OCI-LY1 (cell line): ENCODE measurements at regions not wholly inside any gene's neighbourhood (a gene's known extent, or its start where the extent isn't known, plus 50 kb on each side); places are given as distances from the start of the nearest gene placed in this dataset.

ENCODE experiments used
- H2AFZ ChIP-seq: fragments of 200-600 bp; sonication (generic), shearing (Covaris generic); 2 replicates; pipeline ENCODE4 v1.6.0; 2014; ENCODE audit warnings: antibody characterized with exemption, mild to moderate bottlenecking, low read length
- H3F3A ChIP-seq: fragments of 200-600 bp; sonication (generic), shearing (Covaris generic); 2 replicates; pipeline ENCODE4 v1.6.0; 2014; ENCODE audit warnings: mild to moderate bottlenecking, antibody characterized with exemption, low read length, moderate library complexity; ENCODE audit not compliant: insufficient read depth
- H3K27ac ChIP-seq: fragments of 200-600 bp; sonication (generic); 2 replicates; pipeline ENCODE4 v1.5.1; 2014; ENCODE audit warnings: low read length, mixed run types, mild to moderate bottlenecking, low read depth; ENCODE audit not compliant: poor library complexity, severe bottlenecking
- H3K27me3 ChIP-seq: fragments of 200-600 bp; sonication (generic); 2 replicates; pipeline ENCODE4 v1.6.0; 2014; ENCODE audit warnings: antibody characterized with exemption, mild to moderate bottlenecking, low read length, moderate library complexity; ENCODE audit not compliant: insufficient read depth
- H3K36me3 ChIP-seq: fragments of 200-600 bp; sonication (generic); 2 replicates; pipeline ENCODE4 v1.6.1; 2014; ENCODE audit warnings: mild to moderate bottlenecking, antibody characterized with exemption, low read length, moderate library complexity, mixed read lengths; ENCODE audit not compliant: insufficient read depth
- H3K4me1 ChIP-seq: fragments of 200-600 bp; sonication (generic); 2 replicates; pipeline ENCODE4 v1.5.1; 2014; ENCODE audit warnings: mild to moderate bottlenecking, low read length, moderate library complexity; ENCODE audit not compliant: insufficient read depth, severe bottlenecking
- H3K4me2 ChIP-seq: fragments of 200-600 bp; sonication (generic), shearing (Covaris generic); 2 replicates; pipeline ENCODE4 v1.6.1; 2014; ENCODE audit warnings: low read length
- H3K4me3 ChIP-seq: fragments of 200-600 bp; sonication (generic); 2 replicates; pipeline ENCODE4 v1.5.1; 2014; ENCODE audit warnings: low read length, low read depth, mild to moderate bottlenecking, mixed read lengths; ENCODE audit not compliant: poor library complexity, severe bottlenecking
- H3K79me2 ChIP-seq: fragments of 200-600 bp; shearing (Covaris generic); 2 replicates; pipeline ENCODE4 v1.6.1; 2016; ENCODE audit warnings: mixed run types, low read length, mixed read lengths; ENCODE audit not compliant: insufficient read depth
- H3K9ac ChIP-seq: fragments of 200-600 bp; sonication (generic), shearing (Covaris generic); 2 replicates; pipeline ENCODE4 v1.6.1; 2014; ENCODE audit warnings: mild to moderate bottlenecking, low read length, mixed read lengths
- H3K9me2 ChIP-seq: fragments of 200-600 bp; sonication (generic), shearing (Covaris generic); 2 replicates; pipeline ENCODE4 v1.6.1; 2014; ENCODE audit warnings: low read depth, mild to moderate bottlenecking, low read length, mixed read lengths
- H3K9me3 ChIP-seq: fragments of 200-600 bp; shearing (Covaris generic); 2 replicates; pipeline ENCODE4 v1.6.1; 2014; ENCODE audit warnings: low read length, mixed read lengths
- H4K20me1 ChIP-seq: fragments of 200-600 bp; sonication (generic), shearing (Covaris generic); 2 replicates; pipeline ENCODE4 v1.6.0; 2016; ENCODE audit warnings: mild to moderate bottlenecking, low read length; ENCODE audit not compliant: insufficient read depth
- EZH2 ChIP-seq: fragments of 200-600 bp; sonication (generic), shearing (Covaris generic); IDR thresholded peaks from 2 replicates; pipeline ENCODE4 v1.8.0; 2017; ENCODE audit warnings: borderline replicate concordance, mixed run types, mild to moderate bottlenecking, antibody characterized with exemption, low read length, moderate library complexity, mixed read lengths
- TF ChIP-seq, protein P1 (sequence below): fragments of 200-600 bp; sonication (generic), shearing (Covaris generic); IDR thresholded peaks from 2 replicates; pipeline ENCODE4 v1.5.1; 2017; ENCODE audit warnings: mild to moderate bottlenecking, antibody characterized with exemption, low read length, moderate library complexity, mixed read lengths

DNA sequence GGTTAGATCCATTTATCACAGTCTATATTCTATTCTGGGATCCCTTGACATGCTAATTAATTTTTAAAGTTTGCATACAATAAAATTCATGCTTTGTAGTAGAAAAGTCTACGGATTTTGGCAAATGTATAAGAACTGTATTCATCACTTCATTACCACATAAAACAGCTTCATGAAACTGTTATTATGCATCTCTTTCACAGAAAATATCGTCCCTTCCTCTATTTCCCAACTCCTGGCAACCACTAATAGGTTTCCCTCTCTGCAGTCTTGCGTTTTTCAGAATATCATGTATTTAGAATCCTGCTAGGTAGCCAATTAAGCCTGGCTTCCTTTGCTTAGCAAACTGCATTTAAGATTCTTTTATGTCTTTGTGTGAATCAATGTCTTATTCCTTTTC is 441.3 kb upstream of the RGS17 start:
- H2AFZ ChIP-seq: no peak overlapping the region
- H3K27me3 ChIP-seq: no peaks in the 10 kb centered on the region
- H3K4me1 ChIP-seq: no peaks in the 10 kb centered on the region
- no peak overlapping the region for H3K9ac ChIP-seq
- no peak overlapping the region for H3K27ac ChIP-seq
- no peak overlapping the region for H3K4me2 ChIP-seq
- H3K79me2 ChIP-seq: no peaks in the 10 kb centered on the region
- no peaks in the 10 kb centered on the region for H3K9me2 ChIP-seq
- no peak overlapping the region for H3K4me3 ChIP-seq
- H3F3A ChIP-seq: no peaks in the 10 kb centered on the region
- H3K36me3 ChIP-seq: no peaks in the 10 kb centered on the region
- H4K20me1 ChIP-seq: no peaks in the 10 kb centered on the region
- TF ChIP-seq EZH2: no peak
- TF ChIP-seq, protein P1, sequence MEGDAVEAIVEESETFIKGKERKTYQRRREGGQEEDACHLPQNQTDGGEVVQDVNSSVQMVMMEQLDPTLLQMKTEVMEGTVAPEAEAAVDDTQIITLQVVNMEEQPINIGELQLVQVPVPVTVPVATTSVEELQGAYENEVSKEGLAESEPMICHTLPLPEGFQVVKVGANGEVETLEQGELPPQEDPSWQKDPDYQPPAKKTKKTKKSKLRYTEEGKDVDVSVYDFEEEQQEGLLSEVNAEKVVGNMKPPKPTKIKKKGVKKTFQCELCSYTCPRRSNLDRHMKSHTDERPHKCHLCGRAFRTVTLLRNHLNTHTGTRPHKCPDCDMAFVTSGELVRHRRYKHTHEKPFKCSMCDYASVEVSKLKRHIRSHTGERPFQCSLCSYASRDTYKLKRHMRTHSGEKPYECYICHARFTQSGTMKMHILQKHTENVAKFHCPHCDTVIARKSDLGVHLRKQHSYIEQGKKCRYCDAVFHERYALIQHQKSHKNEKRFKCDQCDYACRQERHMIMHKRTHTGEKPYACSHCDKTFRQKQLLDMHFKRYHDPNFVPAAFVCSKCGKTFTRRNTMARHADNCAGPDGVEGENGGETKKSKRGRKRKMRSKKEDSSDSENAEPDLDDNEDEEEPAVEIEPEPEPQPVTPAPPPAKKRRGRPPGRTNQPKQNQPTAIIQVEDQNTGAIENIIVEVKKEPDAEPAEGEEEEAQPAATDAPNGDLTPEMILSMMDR: no peak
- H3K9me3 ChIP-seq: no peaks in the 10 kb centered on the region

DNA sequence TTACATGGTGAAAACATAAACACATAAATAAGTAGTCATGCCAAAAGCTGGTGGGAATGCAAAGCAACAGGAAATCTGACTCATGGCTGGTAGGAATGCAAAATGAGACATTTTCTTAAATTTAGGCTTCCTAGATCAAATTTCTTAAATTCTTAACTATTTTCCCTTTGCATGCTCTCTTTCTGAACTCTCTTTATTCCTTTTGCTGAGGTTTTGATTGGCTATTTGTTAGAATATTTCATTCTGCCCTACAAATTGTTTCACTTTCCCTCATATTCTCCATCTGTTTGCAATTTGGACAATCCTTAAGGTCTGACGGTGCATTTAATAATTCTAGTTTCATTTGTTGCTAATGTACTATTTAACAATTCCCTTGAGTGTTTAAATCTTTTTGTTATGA is 437.5 kb upstream of the RGS17 start:
- no peak overlapping the region for H2AFZ ChIP-seq
- no peaks in the 10 kb centered on the region for H3F3A ChIP-seq
- H3K27me3 ChIP-seq: no peaks in the 10 kb centered on the region
- no peaks in the 10 kb centered on the region for H3K9me2 ChIP-seq
- H4K20me1 ChIP-seq: no peaks in the 10 kb centered on the region
- H3K9ac ChIP-seq: no peak overlapping the region
- no peak overlapping the region for H3K27ac ChIP-seq
- no peaks in the 10 kb centered on the region for H3K9me3 ChIP-seq
- H3K36me3 ChIP-seq: no peaks in the 10 kb centered on the region
- H3K4me2 ChIP-seq: no peak overlapping the region
- no peaks in the 10 kb centered on the region for H3K4me1 ChIP-seq
- TF ChIP-seq EZH2: no peak
- TF ChIP-seq, protein P1: no peak
- H3K4me3 ChIP-seq: no peak overlapping the region
- H3K79me2 ChIP-seq: no peaks in the 10 kb centered on the region

DNA sequence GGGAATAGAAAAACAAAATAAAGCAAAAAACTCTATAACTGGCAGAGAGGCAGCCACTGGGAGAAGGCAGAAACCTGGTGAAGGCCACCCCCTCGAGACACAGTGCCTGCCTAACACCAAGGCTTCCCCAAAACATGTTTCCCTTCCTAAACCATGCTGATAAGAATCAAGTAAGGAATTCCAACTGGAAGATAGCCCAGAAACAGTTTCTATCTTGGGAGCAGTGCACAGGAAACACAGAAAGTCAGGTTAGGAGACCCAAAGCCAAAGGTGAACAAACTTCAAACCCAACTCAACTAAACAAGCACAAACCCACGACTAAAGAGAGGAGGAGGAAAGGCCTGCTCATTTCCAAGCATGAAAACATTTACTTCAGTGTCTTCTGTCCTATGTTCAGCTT is 433.7 kb upstream of the RGS17 start:
- no peaks in the 10 kb centered on the region for H3K27me3 ChIP-seq
- H3K4me2 ChIP-seq: no peak overlapping the region
- H4K20me1 ChIP-seq: no peaks in the 10 kb centered on the region
- H2AFZ ChIP-seq: no peak overlapping the region
- no peaks in the 10 kb centered on the region for H3K4me1 ChIP-seq
- no peak overlapping the region for H3K9ac ChIP-seq
- H3K9me2 ChIP-seq: no peaks in the 10 kb centered on the region
- no peaks in the 10 kb centered on the region for H3K36me3 ChIP-seq
- no peaks in the 10 kb centered on the region for H3F3A ChIP-seq
- no peak for TF ChIP-seq EZH2
- TF ChIP-seq, protein P1: no peak
- no peak overlapping the region for H3K27ac ChIP-seq
- no peak overlapping the region for H3K4me3 ChIP-seq
- no peaks in the 10 kb centered on the region for H3K9me3 ChIP-seq
- no peaks in the 10 kb centered on the region for H3K79me2 ChIP-seq
